Stimulated activated CD4-positive, alpha-beta T cell treated with anti-CD3 and anti-CD28 coated beads, Interleukin-1b, Interleukin-23, amount 100 ng/mL, for 48 hours (primary cell): ENCODE measurements at regions not wholly inside any gene's neighbourhood (a gene's known extent, or its start where the extent isn't known, plus 50 kb on each side); places are given as distances from the start of the nearest gene placed in this dataset.
"Not testable (repeated sequence)": the region's sequence is repeated elsewhere in the genome, so short reads cannot be mapped to it uniquely, and the experiment has no call there.

Source experiments
- DNase-seq: peaks from one replicate; pipeline ENCODE4 v3.0.0-alpha.2; 2020

- no peak for DNase-seq
Observed at GRCh38 chr13:83825676-83826075, 56.6 kb downstream of the SLITRK1 start.

GRCh38 chr13:83824560-83824959 lies 57.7 kb downstream of the SLITRK1 start:
- DNase-seq, result no peak

GRCh38 chr13:83824120-83824519 lies 58.2 kb downstream of the SLITRK1 start:
- no peak for DNase-seq

- DNase-seq, result no peak
Observed at GRCh38 chr13:83819611-83820010, 62.7 kb downstream of the SLITRK1 start.

- no peak for DNase-seq
Observed at GRCh38 chr13:83819156-83819555, 63.1 kb downstream of the SLITRK1 start.

GRCh38 chr13:83816081-83816480 lies 66.2 kb downstream of the SLITRK1 start:
- no peak for DNase-seq

- no peak for DNase-seq
Observed at GRCh38 chr13:83815598-83815997, 66.7 kb downstream of the SLITRK1 start.

- DNase-seq, result no peak
Observed at GRCh38 chr13:83810136-83810535, 72.1 kb downstream of the SLITRK1 start.

GRCh38 chr13:83804356-83804962 lies 77.8 kb downstream of the SLITRK1 start:
- DNase-seq, result no peak

GRCh38 chr13:83798731-83799130 lies 83.5 kb downstream of the SLITRK1 start:
- DNase-seq, result no peak

GRCh38 chr13:83796364-83796763 lies 85.9 kb downstream of the SLITRK1 start:
- DNase-seq, result no peak

GRCh38 chr13:83794583-83794982 lies 87.7 kb downstream of the SLITRK1 start:
- DNase-seq, result no peak

GRCh38 chr13:83780227-83780626 lies 102.0 kb downstream of the SLITRK1 start:
- DNase-seq, result no peak

GRCh38 chr13:83773961-83774360 lies 108.3 kb downstream of the SLITRK1 start:
- DNase-seq, result no peak

GRCh38 chr13:83765796-83766195 lies 116.5 kb downstream of the SLITRK1 start:
- DNase-seq, result no peak

GRCh38 chr13:83761631-83762030 lies 120.6 kb downstream of the SLITRK1 start:
- no peak for DNase-seq

GRCh38 chr13:83755210-83755609 lies 127.1 kb downstream of the SLITRK1 start:
- not testable (repeated sequence) for DNase-seq

- no peak for DNase-seq
Observed at GRCh38 chr13:83753912-83754624, 128.2 kb downstream of the SLITRK1 start.

- DNase-seq, result no peak
Observed at GRCh38 chr13:83752141-83752540, 130.1 kb downstream of the SLITRK1 start.

- no peak for DNase-seq
Observed at GRCh38 chr13:83740622-83741021, 141.7 kb downstream of the SLITRK1 start.

- no peak for DNase-seq
Observed at GRCh38 chr13:83738407-83738806, 143.9 kb downstream of the SLITRK1 start.

GRCh38 chr13:83733293-83733692 lies 149.0 kb downstream of the SLITRK1 start:
- DNase-seq, result no peak

- DNase-seq, result no peak
Observed at GRCh38 chr13:83732755-83733154, 149.5 kb downstream of the SLITRK1 start.

GRCh38 chr13:83731113-83731512 lies 151.2 kb downstream of the SLITRK1 start:
- DNase-seq, result no peak

- no peak for DNase-seq
Observed at GRCh38 chr13:83730674-83731073, 151.6 kb downstream of the SLITRK1 start.
